ENCODE measurements at regions not wholly inside any gene's neighbourhood (a gene's known extent, or its start where the extent isn't known, plus 50 kb on each side); places are given as distances from the start of the nearest gene placed in this dataset.

GRCh38 chr1:24980836-24981630 lies 51.0 kb upstream of the RUNX3 start:
- H4K5ac ChIP-seq (ENCODE audit: low read depth, low read length) = no peak overlapping the region
- peaks cover 36% of the 10 kb centered on the region for H3K27me3 ChIP-seq (ENCODE audit: control insufficient read depth, insufficient read depth, low read length)
- ATAC-seq (ENCODE audit: low read depth) (no peak), DNase-seq (no peak)
- H2AK5ac ChIP-seq (ENCODE audit: low read depth, low read length) = no peak overlapping the region
- H3K56ac ChIP-seq (ENCODE audit: extremely low read depth, insufficient read depth, low read length) = no peak overlapping the region
- H2BK120ac ChIP-seq (ENCODE audit: low read depth, low read length) = no peak overlapping the region
- H3K23ac ChIP-seq (ENCODE audit: low read depth, low read length) = no peak overlapping the region
- no peaks in the 10 kb centered on the region for H3K36me3 ChIP-seq (ENCODE audit: control insufficient read depth, insufficient read depth, low read length)
- no peak overlapping the region for H3K18ac ChIP-seq (ENCODE audit: low read depth, low read length)
- 75% methylated on average over 4 of the region's 13 CpGs; no CpG with 5 or more reads in 1 of the 2 experiments for WGBS, 2 experiments (ENCODE audit: extremely low coverage in 2 of 2, insufficient read length in 1 of 2)
- no peak overlapping the region for H2AFZ ChIP-seq (replicated peaks; ENCODE audit: low read length, poor library complexity)
- H3K14ac ChIP-seq (replicated peaks; ENCODE audit: low read depth, low read length) = no peak overlapping the region
- no peak for TF ChIP-seq CHD1 (IDR thresholded peaks at IDR 0.05; ENCODE audit: low read depth, low read length)
- TF ChIP-seq MXI1 (IDR thresholded peaks at IDR 0.05; ENCODE audit: borderline replicate concordance, low read depth, low read length) = no peak
- no peak for TF ChIP-seq RAD21 (IDR thresholded peaks at IDR 0.05; ENCODE audit: low read length)
- dilution Hi-C loops (cut with HindIII; ENCODE audit: low sequenced_read_pairs, unreplicated experiment) (no loop called here), intact Hi-C loops (cut with micrococcal nuclease) (no loop called here), in situ Hi-C loops (cut with MboI; ENCODE audit: low sequenced_read_pairs) (no loop called here)
- H3K4me3 ChIP-seq (ENCODE audit: insufficient read depth, low read depth, low read length) = no peak overlapping the region
- ChIA-PET CTCF (no interaction called here), POLR2A (ENCODE audit: unreplicated experiment) (no interaction called here)
- H3K4me2 ChIP-seq (ENCODE audit: low read depth, low read length) = no peak overlapping the region
- H3K27ac ChIP-seq (ENCODE audit: insufficient read depth, low read length) = no peak overlapping the region
- H4K20me1 ChIP-seq (ENCODE audit: insufficient read depth, low read length) = no peaks in the 10 kb centered on the region
- no peak overlapping the region for H2BK20ac ChIP-seq (ENCODE audit: low read depth, low read length)
- no peak overlapping the region for H3K9ac ChIP-seq (ENCODE audit: low read depth, low read length)
- no peak overlapping the region for H2AK9ac ChIP-seq (replicated peaks; ENCODE audit: low read depth, low read length, poor library complexity)
- no peak overlapping the region; the same call in 1 of the 2 replicates for H4K91ac ChIP-seq (ENCODE audit: insufficient read depth, low read depth, low read length)
- H3K9me3 ChIP-seq (ENCODE audit: control insufficient read depth, insufficient read depth, low read length) = peaks cover 9% of the 10 kb centered on the region
- H3K9me1 ChIP-seq (ENCODE audit: insufficient read depth, low read length) = 0 out of 2 replicates have a peak, but pooled peaks cover 4% of the 10 kb centered on the region
- no peaks in the 10 kb centered on the region for H3K4me1 ChIP-seq (ENCODE audit: control insufficient read depth, insufficient read depth, low read length)
- no peak overlapping the region for H4K8ac ChIP-seq (ENCODE audit: low read depth in 2 of 2, low read length in 2 of 2)
- no peak overlapping the region for H3K4ac ChIP-seq (ENCODE audit: low read depth, low read length)
- BruUV-seq (replicated peaks) = no TSS peak
- no peak overlapping the region for H2BK5ac ChIP-seq (ENCODE audit: low read depth, low read length, poor library complexity, severe bottlenecking)
- H3K79me1 ChIP-seq (ENCODE audit: low read depth in 1 of 2, low read length in 2 of 2) = no peaks in the 10 kb centered on the region
- H2BK15ac ChIP-seq (ENCODE audit: low read depth, low read length) = no peak overlapping the region

Small RNA genes in the stretch of these regions (microRNA-seq; reads per million reads assigned to microRNA genes)
- gene MIR4425 (ENCODE audit: insufficient read depth in 1 of 2, insufficient read length in 1 of 2, unreplicated experiment in 1 of 2) = 0.37 to 8.3 reads per million in 2 experiments

Small RNA genes in the stretch of these regions (small RNA-seq; reads per million reads assigned to genes)
- gene MIR4425 = 0 reads per million in 5 experiments

Measured in IMR-90 (cell line).